HG02678 (cell line): ENCODE measurements at regions not wholly inside any gene's neighbourhood (a gene's known extent, or its start where the extent isn't known, plus 50 kb on each side); places are given as distances from the start of the nearest gene placed in this dataset.
"Not testable (repeated sequence)": the region's sequence is repeated elsewhere in the genome, so short reads cannot be mapped to it uniquely, and the experiment has no call there.

Source experiments
- ATAC-seq: cut with Tn5 transposase; IDR thresholded peaks from one replicate; pipeline ENCODE4 v1.9.1; 2021; ENCODE audit warnings: mild to moderate bottlenecking, moderate library complexity; ENCODE audit not compliant: unreplicated experiment

GRCh38 chr3:36175916-36176461 is 204.3 kb upstream of the STAC start:
- no peak for ATAC-seq

DNA sequence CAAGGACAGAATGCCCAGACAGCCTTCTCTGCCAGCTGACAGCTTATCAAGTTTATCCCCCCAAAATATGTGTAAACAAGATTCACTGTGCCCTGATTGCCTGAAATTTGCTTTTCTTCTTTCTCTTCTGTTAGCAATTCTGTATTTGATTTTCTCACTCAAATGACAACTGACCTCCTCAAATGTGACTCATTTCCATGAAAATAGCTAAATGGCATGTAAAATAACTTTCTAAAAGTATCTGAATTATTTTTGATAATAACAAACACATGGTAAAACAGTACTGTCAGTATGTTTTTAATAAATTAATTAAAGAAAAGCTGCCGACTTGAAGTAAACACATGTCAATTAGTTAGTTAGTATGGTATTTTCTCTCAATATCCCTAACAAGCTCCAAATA is 202.3 kb upstream of the STAC start:
- ATAC-seq, result no peak

DNA sequence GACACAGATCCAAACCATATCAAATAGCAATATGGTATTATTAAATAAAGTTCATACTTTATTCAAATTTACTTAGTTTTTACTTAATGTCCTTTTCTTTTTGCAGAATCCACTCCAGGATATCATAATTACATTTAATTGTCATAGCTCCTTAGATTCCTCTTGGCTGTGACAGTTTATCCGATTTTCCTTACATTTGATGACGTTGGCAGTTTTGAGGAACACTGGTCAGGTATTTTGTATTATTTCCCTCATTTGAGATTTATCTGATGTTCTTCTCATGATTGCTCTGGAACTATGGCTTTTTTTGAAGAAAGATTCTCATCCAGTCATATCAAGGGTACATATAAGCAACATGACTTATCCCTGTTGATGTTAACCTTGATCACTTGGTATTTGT is 198.3 kb upstream of the STAC start:
- no peak for ATAC-seq

DNA sequence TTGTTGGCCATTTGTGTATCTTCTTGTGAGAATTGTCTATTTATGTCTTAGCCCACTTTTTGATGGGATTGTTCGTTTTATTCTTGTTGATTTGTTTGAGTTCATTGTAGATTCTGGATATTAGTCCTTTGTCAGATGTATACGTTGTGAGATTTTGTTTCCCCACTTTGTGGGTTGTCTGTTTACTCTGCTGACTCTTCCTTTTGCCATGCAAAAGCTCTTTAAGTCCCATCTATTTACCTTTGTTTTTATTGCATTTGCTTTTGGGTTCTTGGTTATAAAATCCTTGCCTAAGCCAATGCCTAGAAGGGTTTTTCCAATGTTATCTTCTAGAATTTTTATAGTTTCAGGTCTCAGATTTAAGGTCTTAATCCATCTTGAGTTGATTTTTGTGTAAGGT is 193.1 kb upstream of the STAC start:
- ATAC-seq, result not testable (repeated sequence)

DNA sequence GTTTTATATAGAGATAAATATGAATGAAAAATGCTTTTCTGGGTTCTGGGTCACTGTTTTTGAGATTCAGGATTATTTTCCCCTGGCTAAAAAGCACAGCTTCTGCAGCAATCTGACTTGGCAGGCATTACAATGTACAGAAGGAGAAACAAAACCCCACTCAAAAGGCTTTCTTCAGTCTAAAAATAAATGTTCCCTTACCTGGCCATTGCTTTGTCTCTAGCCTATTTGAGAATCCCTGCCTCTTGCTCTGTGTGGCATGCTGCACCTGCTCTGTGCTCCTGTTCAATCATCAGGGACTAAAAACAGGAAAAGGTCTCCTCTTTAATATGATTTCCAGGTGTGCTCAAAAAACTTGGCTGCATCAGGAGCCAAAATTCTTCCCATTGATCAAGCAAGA is 187.4 kb upstream of the STAC start:
- no peak for ATAC-seq

DNA sequence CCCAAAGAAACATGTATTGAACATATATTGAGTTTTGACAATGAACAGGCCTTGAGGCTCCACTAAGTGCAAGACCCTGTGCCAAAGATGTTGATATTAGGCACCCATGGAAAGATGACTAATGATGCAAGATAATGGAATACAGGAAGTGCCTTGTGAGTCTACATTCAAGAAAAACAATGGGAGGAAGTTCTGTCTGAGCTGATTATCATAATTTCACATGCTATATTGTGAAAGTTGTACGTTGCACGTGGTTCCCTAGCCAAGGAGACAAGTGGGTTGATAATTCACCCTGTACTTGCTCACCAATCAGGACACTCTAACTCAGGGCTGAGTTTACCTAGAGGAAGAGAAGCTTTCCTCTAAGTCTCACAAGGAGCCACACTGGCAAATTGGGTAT is 186.9 kb upstream of the STAC start:
- no peak for ATAC-seq

- no peak for ATAC-seq
Observed at GRCh38 chr3:36196058-36196457, 184.2 kb upstream of the STAC start.

DNA sequence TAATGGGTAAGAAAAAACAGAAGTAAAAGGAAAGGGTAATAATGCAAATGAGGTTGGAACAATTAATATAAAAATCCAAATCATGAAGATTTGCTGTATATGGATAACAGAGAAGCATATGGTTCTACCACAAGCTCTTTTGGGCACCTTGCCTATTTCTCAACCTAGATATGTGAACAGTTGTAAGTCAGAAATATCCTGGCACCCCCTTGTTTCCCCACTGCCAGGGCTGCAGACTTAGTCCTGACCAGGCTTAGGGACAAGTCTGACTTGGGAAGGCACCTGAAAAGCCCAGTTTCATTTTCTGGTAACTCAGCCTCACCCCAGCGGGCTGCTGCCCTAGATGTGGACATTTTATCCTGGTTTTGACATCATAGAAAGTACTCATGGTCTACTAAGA is 183.2 kb upstream of the STAC start:
- no peak for ATAC-seq

GRCh38 chr3:36201546-36201945 is 178.8 kb upstream of the STAC start:
- ATAC-seq, result no peak

DNA sequence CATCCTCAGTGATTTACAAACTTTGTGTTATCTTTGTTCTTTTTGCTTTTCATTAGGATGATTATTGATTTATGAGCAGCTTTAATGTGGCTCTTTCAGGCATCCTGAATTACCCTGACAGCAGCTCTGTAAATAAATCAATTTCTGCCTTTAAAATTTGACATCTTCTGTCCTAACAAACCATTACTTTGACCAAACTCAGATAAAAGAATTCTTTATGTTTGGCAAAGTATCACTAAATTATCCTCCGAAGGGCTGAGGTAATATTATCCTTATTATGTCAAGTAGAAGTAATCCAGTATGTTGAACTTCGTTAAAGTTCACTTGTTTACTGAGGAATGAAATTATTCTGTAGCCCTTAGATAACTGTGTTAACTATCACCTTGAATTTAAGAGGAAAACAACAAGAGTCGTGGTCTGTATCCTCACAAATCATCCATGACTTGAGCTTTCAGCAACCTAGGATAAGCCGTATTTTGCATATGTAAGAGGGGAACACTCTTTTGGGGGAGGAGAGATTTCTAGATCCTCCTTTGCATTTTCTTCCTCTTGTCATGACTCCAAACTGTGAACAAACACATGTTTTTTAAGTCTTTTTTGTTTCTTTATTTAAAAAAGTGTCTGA is 173.2 kb upstream of the STAC start:
- no peak for ATAC-seq

- no peak for ATAC-seq
Observed at GRCh38 chr3:36210840-36211651, 169.3 kb upstream of the STAC start.

- no peak for ATAC-seq
Observed at GRCh38 chr3:36211652-36211999, 168.7 kb upstream of the STAC start.

- no peak for ATAC-seq
Observed at GRCh38 chr3:36212251-36212650, 168.1 kb upstream of the STAC start.

DNA sequence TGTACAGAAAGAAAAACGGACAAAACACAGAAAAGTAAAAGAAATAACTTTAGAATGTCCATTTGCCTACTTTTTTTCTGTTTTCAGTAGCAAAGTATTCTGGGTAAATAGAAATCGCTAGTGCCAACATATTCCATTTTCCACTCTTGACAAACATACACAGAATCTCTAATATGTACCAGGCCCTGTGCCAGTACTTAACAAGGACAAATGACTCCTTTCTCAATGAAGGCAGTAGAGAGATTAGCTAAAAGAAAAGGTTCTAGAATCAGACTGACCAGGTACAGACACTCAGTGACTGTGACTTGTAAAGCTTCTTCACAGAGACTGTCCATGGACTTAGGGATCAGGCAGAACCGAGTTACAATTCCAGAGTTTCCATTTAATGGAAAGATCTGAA is 165.8 kb upstream of the STAC start:
- ATAC-seq, result no peak

GRCh38 chr3:36215241-36215640 is 165.1 kb upstream of the STAC start:
- no peak for ATAC-seq

GRCh38 chr3:36219398-36219797 is 160.9 kb upstream of the STAC start:
- ATAC-seq, result no peak

- no peak for ATAC-seq
Observed at GRCh38 chr3:36220173-36220572, 160.1 kb upstream of the STAC start.

- no peak for ATAC-seq
Observed at GRCh38 chr3:36221975-36222374, 158.3 kb upstream of the STAC start.

GRCh38 chr3:36227980-36228379 is 152.3 kb upstream of the STAC start:
- no peak for ATAC-seq

DNA sequence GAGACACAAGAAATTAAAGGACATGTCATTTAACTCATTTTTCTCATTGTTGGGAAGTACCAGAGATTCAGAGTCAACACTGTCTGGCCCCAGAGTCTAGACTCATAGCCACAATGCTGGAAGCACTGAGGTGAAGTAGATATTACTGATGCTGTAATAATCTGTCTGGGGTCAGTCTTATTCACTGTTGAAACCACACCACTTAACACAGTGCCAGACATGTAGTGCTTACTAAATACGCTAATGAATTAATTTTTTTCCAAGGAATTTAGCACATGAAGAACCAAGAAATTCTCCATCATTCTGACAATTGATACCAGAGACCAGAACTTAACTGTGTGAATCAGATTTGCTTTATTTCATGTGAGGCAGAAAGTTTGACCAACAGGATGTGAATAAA is 150.8 kb upstream of the STAC start:
- ATAC-seq, result no peak

- ATAC-seq, result no peak
Observed at GRCh38 chr3:36232797-36233489, 147.4 kb upstream of the STAC start.

DNA sequence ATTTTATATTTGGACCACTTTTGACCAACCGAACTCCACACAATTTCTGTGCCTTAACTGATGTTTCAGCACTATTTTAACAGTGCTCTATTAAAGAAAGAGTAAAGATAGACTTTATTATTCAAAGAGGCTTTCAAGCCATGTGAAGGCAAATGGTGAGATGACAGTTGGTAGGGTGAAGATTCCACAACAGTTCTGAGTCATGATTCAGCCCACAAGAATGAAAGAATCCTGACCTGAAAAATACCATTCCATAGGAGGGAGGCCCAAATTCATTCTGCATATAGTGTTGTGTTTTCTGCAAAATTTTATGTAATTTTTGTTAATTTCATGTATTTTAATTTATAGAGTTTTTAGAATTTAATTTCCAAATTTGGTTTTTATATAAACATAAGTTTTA is 135.6 kb upstream of the STAC start:
- ATAC-seq, result no peak
